CD4-positive, CD25-positive, alpha-beta regulatory T cell (primary cell): ENCODE measurements at regions not wholly inside any gene's neighbourhood (a gene's known extent, or its start where the extent isn't known, plus 50 kb on each side); places are given as distances from the start of the nearest gene placed in this dataset.

Experiments
- ATAC-seq, 2 donors: fragments of 150-1000 bp; cut with Tn5 transposase; one replicate each; pipeline ENCODE4 v1.10.0; 2021; ENCODE audit warnings: low read depth in 2 of 2, moderate number of reproducible peaks in 2 of 2, moderate library complexity in 1 of 2
- DNase-seq, 3 donors: peaks; one replicate each; pipeline versions ENCODE4 v3.0.0 to v3.0.0-alpha.2; 2012 to 2022; ENCODE audit warnings: mixed read lengths in 1 of 3
- H3K27ac ChIP-seq: one replicate; pipeline ENCODE4 v1.7.0; 2013; ENCODE audit warnings: mild to moderate bottlenecking, low read length; ENCODE audit not compliant: insufficient read depth, poor library complexity, severe bottlenecking
- H3K27me3 ChIP-seq: one replicate; pipeline ENCODE4 v1.7.0; 2013; ENCODE audit warnings: low read length; ENCODE audit not compliant: control insufficient read depth, insufficient read depth
- H3K36me3 ChIP-seq: one replicate; pipeline ENCODE4 v1.7.0; 2013; ENCODE audit warnings: mild to moderate bottlenecking, low read length, moderate library complexity; ENCODE audit not compliant: control insufficient read depth, insufficient read depth
- H3K4me1 ChIP-seq: 2 replicates; pipeline ENCODE4 v1.7.0; 2013; ENCODE audit warnings: mild to moderate bottlenecking, low read length; ENCODE audit not compliant: insufficient read depth, control insufficient read depth, poor library complexity, severe bottlenecking
- H3K4me3 ChIP-seq: one replicate; pipeline ENCODE4 v1.7.0; 2013; ENCODE audit warnings: low read depth, mild to moderate bottlenecking, low read length, moderate library complexity
- H3K9me3 ChIP-seq, 2 experiments: 1 replicate in 1 of 2; 2 replicates in 1 of 2; pipeline ENCODE4 v1.7.0; 2013; ENCODE audit warnings: low read length in 2 of 2, mild to moderate bottlenecking in 1 of 2, moderate library complexity in 1 of 2; ENCODE audit not compliant: control insufficient read depth in 2 of 2
- H3K27ac Mint-ChIP-seq, 3 donors: one replicate each; pipeline ENCODE4 v1.8.0; 2020 to 2022; ENCODE audit warnings: mild to moderate bottlenecking in 3 of 3, mixed read lengths in 3 of 3, moderate library complexity in 2 of 3
- H3K27me3 Mint-ChIP-seq: one replicate; pipeline ENCODE4 v1.8.0; 2022; ENCODE audit warnings: mild to moderate bottlenecking, mixed read lengths
- H3K36me3 Mint-ChIP-seq: one replicate; pipeline ENCODE4 v1.8.0; 2020; ENCODE audit warnings: mixed read lengths
- H3K4me1 Mint-ChIP-seq, 4 donors: one replicate each; pipeline ENCODE4 v1.8.0; 2020 to 2022; ENCODE audit warnings: mixed read lengths in 4 of 4, mild to moderate bottlenecking in 1 of 4
- H3K4me3 Mint-ChIP-seq, 4 donors: one replicate each; pipeline ENCODE4 v1.8.0; 2020 to 2022; ENCODE audit warnings: mild to moderate bottlenecking in 4 of 4, mixed read lengths in 4 of 4, moderate library complexity in 3 of 4
- H3K9me3 Mint-ChIP-seq, 7 donors: one replicate each; pipeline ENCODE4 v1.8.0; 2020 to 2022; ENCODE audit warnings: mixed read lengths in 7 of 7, mild to moderate bottlenecking in 3 of 7, moderate library complexity in 2 of 7

- H3K27me3 Mint-ChIP-seq: peaks cover 4% of the 10 kb centered on the region
- ATAC-seq (no peak), DNase-seq (no peak)
- H3K4me1 ChIP-seq: no peaks in the 10 kb centered on the region
- no peaks in the 10 kb centered on the region for H3K9me3 ChIP-seq
- peaks cover 0 to 2% (median 0%) of the 10 kb centered on the region in 7 donors for H3K9me3 Mint-ChIP-seq
- no peak overlapping the region for H3K4me3 Mint-ChIP-seq
- H3K4me1 Mint-ChIP-seq: no peaks in the 10 kb centered on the region
- no peak overlapping the region for H3K4me3 ChIP-seq
- no peak overlapping the region for H3K27ac Mint-ChIP-seq
- H3K36me3 ChIP-seq: no peaks in the 10 kb centered on the region
- H3K27ac ChIP-seq: no peak overlapping the region
- no peaks in the 10 kb centered on the region for H3K36me3 Mint-ChIP-seq
- H3K27me3 ChIP-seq: peaks cover 5% of the 10 kb centered on the region
Observed at GRCh38 chr13:33340631-33341030, 55.1 kb upstream of the STARD13 start.

DNA sequence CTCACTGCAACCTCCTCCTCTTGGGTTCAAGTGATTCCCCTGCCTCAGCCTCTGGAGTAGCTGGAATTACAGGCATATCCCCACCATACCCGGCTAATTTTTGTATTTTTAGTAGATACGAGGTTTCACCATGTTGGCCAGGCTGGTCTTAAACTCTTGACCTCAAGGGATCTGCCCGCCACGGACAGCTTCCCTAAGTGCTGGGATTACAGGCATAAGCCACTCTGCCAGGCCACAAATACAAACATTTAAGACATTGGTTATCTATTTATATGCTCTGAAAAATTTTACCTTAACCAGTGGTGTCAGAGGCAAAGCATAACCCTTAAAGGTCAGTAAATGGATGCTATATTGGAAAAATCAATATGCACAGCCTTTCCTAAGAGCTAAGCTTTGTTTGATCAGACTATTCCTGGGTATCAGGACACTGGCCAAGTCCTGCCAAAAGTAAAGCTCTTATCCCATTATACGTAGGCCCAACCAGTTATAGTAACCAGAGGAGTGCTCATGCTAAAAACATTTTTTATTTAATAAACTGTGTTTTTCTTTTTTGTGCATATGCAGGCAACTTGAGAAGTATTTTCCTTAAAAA, 56.4 kb upstream of the STARD13 start:
- no peak overlapping the region for H3K27ac Mint-ChIP-seq
- Histone ChIP-seq H3K36me3 (no peaks in the 10 kb centered on the region), H3K27me3 (peaks cover 5% of the 10 kb centered on the region), H3K4me3 (no peak overlapping the region), H3K27ac (no peak overlapping the region), H3K9me3 (no peaks in the 10 kb centered on the region), H3K4me1 (no peaks in the 10 kb centered on the region)
- DNase-seq: no peak
- H3K36me3 Mint-ChIP-seq: no peaks in the 10 kb centered on the region
- peaks cover 4% of the 10 kb centered on the region for H3K27me3 Mint-ChIP-seq
- no peak for ATAC-seq
- peaks cover 0 to 2% (median 0%) of the 10 kb centered on the region in 7 donors for H3K9me3 Mint-ChIP-seq
- no peak overlapping the region for H3K4me3 Mint-ChIP-seq
- H3K4me1 Mint-ChIP-seq: no peaks in the 10 kb centered on the region

- Histone ChIP-seq H3K4me1 (no peaks in the 10 kb centered on the region), H3K9me3 (no peaks in the 10 kb centered on the region), H3K4me3 (no peak overlapping the region), H3K27ac (no peak overlapping the region), H3K27me3 (peaks cover 16% of the 10 kb centered on the region), H3K36me3 (no peaks in the 10 kb centered on the region)
- H3K9me3 Mint-ChIP-seq: peaks cover 0 to 2% (median 0%) of the 10 kb centered on the region in 7 donors
- H3K36me3 Mint-ChIP-seq: no peaks in the 10 kb centered on the region
- DNase-seq (no peak), ATAC-seq (no peak)
- no peak overlapping the region for H3K4me3 Mint-ChIP-seq
- peaks cover 3% of the 10 kb centered on the region for H3K27me3 Mint-ChIP-seq
- peaks cover 0 to 2% (median 0%) of the 10 kb centered on the region in 4 donors for H3K4me1 Mint-ChIP-seq
- H3K27ac Mint-ChIP-seq: no peak overlapping the region
Observed at GRCh38 chr13:33345842-33346241, 60.3 kb upstream of the STARD13 start.

DNA sequence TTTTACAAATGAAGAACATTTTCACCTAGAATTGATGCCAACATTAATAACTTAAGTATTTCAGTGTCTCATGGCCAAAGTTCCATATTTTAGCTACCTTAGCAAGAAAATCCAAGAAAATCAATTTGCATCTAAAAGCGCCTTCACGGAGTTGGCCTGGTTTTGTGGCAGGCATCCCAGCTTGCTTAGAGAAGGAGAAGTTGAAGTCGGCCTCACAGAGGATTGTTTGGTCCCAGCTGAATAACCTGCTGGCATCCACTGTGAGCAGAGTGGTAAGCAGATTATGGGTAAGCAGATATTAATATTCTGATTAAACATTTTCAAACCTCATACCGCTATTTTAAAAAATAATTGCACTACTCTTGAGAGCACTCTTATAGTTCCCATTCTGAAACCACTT, 62.3 kb upstream of the STARD13 start:
- H3K27ac Mint-ChIP-seq: no peak overlapping the region
- peaks cover 8% of the 10 kb centered on the region for H3K27me3 Mint-ChIP-seq

GRCh38 chr13:33348366-33348765, 62.8 kb upstream of the STARD13 start:
- ATAC-seq (no peak), DNase-seq (no peak)
- Histone ChIP-seq H3K9me3 (no peaks in the 10 kb centered on the region), H3K4me1 (no peaks in the 10 kb centered on the region), H3K27me3 (peaks cover 21% of the 10 kb centered on the region), H3K36me3 (no peaks in the 10 kb centered on the region), H3K4me3 (no peak overlapping the region), H3K27ac (no peak overlapping the region)
- no peaks in the 10 kb centered on the region for H3K36me3 Mint-ChIP-seq
- H3K27me3 Mint-ChIP-seq: peaks cover 13% of the 10 kb centered on the region
- H3K27ac Mint-ChIP-seq: no peak overlapping the region
- peaks cover 0 to 2% (median 0%) of the 10 kb centered on the region in 4 donors for H3K4me1 Mint-ChIP-seq
- no peak overlapping the region for H3K4me3 Mint-ChIP-seq
- H3K9me3 Mint-ChIP-seq: peaks cover 0 to 2% (median 0%) of the 10 kb centered on the region in 7 donors

More for the DNA sequence above, 62.3 kb upstream of the STARD13 start:
- Mint-ChIP-seq H3K4me3 (no peak overlapping the region), H3K9me3 (peaks cover 0 to 2% (median 0%) of the 10 kb centered on the region in 7 donors), H3K36me3 (no peaks in the 10 kb centered on the region), H3K4me1 (peaks cover 0 to 2% (median 0%) of the 10 kb centered on the region in 4 donors)
- DNase-seq (no peak), ATAC-seq (no peak)
- H3K4me3 ChIP-seq: no peak overlapping the region
- H3K4me1 ChIP-seq: no peaks in the 10 kb centered on the region
- H3K9me3 ChIP-seq: no peaks in the 10 kb centered on the region
- H3K27ac ChIP-seq: no peak overlapping the region
- no peaks in the 10 kb centered on the region for H3K36me3 ChIP-seq
- H3K27me3 ChIP-seq: peaks cover 18% of the 10 kb centered on the region

- H3K4me3 ChIP-seq: no peak overlapping the region
- no peak for DNase-seq
- no peak overlapping the region for H3K4me3 Mint-ChIP-seq
Observed at GRCh38 chr13:33349288-33349985, 63.9 kb upstream of the STARD13 start.

DNA sequence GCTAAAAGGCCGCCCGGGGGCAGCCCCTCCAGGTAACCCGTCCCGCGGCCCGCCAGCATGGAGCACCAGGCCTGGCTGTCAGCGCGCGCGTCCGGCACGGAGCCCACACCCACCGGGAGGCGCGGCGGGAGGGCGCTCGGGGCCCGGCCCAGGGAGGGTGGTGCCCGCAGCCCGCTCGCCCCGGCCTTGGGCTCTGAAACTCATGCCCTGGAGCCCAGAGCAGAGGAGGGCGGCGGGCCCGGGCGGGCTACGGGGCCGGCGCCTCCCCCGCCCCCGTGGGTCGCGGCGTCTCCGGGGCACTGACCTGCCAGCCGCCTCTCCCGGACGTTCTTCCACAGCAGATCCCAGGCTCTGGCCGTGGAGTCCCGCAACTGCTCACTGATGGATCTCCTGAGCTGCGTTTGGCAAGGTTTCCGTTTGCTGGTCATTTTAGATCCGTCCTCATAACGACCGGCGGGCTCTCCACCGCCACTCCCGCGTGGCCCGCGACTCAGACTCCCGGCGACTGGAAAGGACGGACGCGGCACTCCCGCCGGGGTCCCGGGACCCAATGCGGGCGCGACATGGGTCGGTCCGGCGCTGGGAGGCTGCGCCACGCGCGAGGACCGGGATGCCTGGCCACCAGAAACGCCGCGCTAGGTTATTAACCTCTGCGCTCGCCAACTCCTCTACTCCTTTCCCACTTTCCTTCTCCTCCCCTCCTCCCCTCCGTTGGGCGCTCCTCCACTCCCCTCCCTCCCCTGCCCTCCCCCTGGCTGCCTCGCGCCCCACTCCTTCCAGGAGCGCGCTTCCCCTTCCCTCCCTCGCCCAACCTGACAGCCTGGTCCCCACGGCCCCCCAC, 64.7 kb upstream of the STARD13 start:
- no peaks in the 10 kb centered on the region for H3K4me1 ChIP-seq
- Mint-ChIP-seq H3K4me1 (peaks cover 0 to 2% (median 0%) of the 10 kb centered on the region in 4 donors), H3K27ac (no peak overlapping the region), H3K4me3 (no peak overlapping the region), H3K36me3 (no peaks in the 10 kb centered on the region), H3K9me3 (peaks cover 0 to 2% (median 0%) of the 10 kb centered on the region in 7 donors), H3K27me3 (peaks cover 13% of the 10 kb centered on the region)
- no peak overlapping the region for H3K4me3 ChIP-seq
- H3K9me3 ChIP-seq: no peaks in the 10 kb centered on the region
- no peak overlapping the region for H3K27ac ChIP-seq
- peaks cover 29% of the 10 kb centered on the region for H3K27me3 ChIP-seq
- no peak for DNase-seq
- H3K36me3 ChIP-seq: no peaks in the 10 kb centered on the region
- ATAC-seq: no peak

More at GRCh38 chr13:33349288-33349985, 63.9 kb upstream of the STARD13 start:
- ATAC-seq: no peak
- Mint-ChIP-seq H3K36me3 (no peaks in the 10 kb centered on the region), H3K27me3 (peaks cover 13% of the 10 kb centered on the region), H3K9me3 (peaks cover 0 to 2% (median 0%) of the 10 kb centered on the region in 7 donors), H3K27ac (no peak overlapping the region), H3K4me1 (peaks cover 0 to 2% (median 0%) of the 10 kb centered on the region in 4 donors)
- no peak overlapping the region for H3K27ac ChIP-seq
- H3K9me3 ChIP-seq: no peaks in the 10 kb centered on the region
- H3K36me3 ChIP-seq: no peaks in the 10 kb centered on the region
- H3K27me3 ChIP-seq: peaks cover 29% of the 10 kb centered on the region
- H3K4me1 ChIP-seq: no peaks in the 10 kb centered on the region
